ENCODE measurements at regions not wholly inside any gene's neighbourhood (a gene's known extent, or its start where the extent isn't known, plus 50 kb on each side); places are given as distances from the start of the nearest gene placed in this dataset.

DNA sequence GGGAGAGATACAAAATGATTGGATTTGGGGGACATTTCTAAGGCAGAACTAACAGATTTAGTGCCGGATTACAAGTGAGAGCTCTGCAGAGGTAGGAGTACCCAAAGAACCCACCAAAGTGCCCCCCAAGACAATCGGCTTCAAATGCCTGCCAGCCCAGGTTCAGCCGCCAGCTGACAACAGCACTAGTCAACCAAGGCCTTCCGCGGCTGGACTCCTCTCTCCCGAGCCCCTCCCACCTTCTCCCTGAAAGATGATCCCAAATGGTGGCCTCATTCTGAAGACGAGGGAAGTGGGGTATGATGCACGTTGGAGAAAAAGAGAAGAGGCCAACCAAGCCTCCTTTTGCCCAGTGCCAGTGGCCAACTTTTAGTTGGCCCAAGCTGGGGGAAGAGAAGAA, 210.4 kb upstream of the SLC30A5 start:
- H3K27ac ChIP-seq = no peak overlapping the region
- TF ChIP-seq, protein P1, sequence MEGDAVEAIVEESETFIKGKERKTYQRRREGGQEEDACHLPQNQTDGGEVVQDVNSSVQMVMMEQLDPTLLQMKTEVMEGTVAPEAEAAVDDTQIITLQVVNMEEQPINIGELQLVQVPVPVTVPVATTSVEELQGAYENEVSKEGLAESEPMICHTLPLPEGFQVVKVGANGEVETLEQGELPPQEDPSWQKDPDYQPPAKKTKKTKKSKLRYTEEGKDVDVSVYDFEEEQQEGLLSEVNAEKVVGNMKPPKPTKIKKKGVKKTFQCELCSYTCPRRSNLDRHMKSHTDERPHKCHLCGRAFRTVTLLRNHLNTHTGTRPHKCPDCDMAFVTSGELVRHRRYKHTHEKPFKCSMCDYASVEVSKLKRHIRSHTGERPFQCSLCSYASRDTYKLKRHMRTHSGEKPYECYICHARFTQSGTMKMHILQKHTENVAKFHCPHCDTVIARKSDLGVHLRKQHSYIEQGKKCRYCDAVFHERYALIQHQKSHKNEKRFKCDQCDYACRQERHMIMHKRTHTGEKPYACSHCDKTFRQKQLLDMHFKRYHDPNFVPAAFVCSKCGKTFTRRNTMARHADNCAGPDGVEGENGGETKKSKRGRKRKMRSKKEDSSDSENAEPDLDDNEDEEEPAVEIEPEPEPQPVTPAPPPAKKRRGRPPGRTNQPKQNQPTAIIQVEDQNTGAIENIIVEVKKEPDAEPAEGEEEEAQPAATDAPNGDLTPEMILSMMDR (IDR thresholded peaks at IDR 0.05) = no peak
- no peak for TF ChIP-seq ZFX (IDR thresholded peaks at IDR 0.05; ENCODE audit: borderline replicate concordance)

DNA sequence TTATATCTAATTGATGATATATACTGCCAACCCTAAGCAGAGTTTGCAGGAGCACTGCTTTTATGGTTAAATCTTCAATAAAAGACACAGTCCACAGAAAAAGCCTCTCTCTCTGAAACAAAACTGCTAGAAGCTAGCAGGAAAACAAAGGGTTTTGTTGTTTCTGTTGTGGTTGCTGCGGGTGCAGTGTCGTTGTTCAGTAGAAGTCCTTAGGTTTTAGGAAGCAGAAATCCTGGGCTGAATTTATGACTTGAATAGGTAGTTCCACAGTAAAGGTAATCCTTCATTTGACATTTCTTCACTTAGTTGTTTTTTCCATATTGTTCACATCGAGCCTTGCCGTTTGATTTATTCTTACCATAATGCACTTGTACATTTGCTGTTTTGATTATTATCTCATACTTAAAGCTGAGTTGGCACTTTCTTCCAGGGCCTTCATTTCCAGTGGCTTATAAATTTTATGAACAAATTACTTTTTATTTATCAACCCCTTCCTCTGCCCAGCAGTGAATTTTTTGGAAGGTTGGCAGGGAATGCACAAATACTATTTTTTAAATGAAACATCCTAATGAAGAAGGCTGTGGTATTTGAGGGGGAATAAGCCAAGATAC, 209.6 kb upstream of the SLC30A5 start:
- TF ChIP-seq, protein P1 (IDR thresholded peaks at IDR 0.05) = no peak
- TF ChIP-seq ZFX (IDR thresholded peaks at IDR 0.05; ENCODE audit: borderline replicate concordance) = no peak
- no peak overlapping the region for H3K27ac ChIP-seq

DNA sequence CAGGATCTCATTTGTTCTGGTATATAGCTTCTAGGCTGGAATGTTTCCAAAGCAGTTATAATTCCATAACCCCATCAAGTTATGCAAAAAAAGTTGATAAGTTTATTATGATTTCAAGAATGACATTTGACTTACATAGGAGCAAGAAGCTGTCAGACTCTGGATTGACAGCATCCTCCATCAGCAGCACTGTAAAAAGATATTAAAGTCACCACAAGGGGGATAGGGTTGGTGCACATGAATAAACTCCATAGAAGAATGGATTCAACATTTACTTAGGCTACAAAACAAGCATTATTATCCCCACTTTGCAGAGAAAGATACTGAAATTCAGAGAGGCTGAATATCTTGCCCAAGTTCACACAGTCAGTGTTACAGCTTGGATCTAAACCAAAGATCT, 208.9 kb upstream of the SLC30A5 start:
- H3K27ac ChIP-seq = no peak overlapping the region
- TF ChIP-seq ZFX (IDR thresholded peaks at IDR 0.05; ENCODE audit: borderline replicate concordance) = no peak
- TF ChIP-seq, protein P1 (IDR thresholded peaks at IDR 0.05) = peak; percentile 39

DNA sequence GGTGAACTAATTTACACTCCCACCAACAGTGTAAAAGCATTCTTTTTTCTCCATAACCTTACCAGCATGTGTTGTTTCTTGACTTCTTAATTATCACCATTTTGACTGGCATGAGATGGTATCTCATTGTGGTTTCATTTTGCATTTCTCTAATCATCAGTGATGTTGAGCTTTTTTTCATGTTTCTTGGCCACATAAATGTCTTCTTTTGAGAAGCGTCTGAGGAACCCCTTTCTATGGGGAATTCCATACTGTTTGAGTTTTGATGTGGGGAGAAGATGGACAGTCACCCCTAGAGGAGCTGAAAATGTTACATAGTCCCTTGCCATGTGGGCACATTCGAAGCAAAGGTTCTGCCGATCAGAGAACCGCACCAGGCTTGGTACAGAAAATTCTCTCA, 207.0 kb upstream of the SLC30A5 start:
- TF ChIP-seq, protein P1 (IDR thresholded peaks at IDR 0.05) = no peak
- no peak for TF ChIP-seq ZFX (IDR thresholded peaks at IDR 0.05; ENCODE audit: borderline replicate concordance)
- H3K27ac ChIP-seq = no peak overlapping the region

DNA sequence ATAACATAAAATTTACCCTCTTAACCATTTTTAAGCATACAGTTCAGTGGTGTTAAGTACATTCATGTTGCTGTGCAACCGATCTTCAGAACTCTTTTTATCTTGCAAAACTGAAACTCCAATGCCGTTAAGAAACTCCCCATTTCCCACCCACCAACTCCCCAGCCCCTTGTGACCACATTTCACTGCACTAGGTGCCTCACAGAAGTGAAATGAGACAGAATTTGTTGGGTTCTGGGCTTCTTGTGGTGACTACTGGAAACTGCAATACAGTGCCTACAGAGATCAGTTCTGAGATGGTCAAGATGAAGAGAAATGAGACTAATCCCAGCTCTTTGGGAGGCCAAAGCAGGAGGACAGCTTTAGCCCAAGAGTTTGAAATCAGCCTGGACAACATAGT, 202.1 kb upstream of the SLC30A5 start:
- no peak for TF ChIP-seq ZFX (IDR thresholded peaks at IDR 0.05; ENCODE audit: borderline replicate concordance)
- TF ChIP-seq, protein P1 (IDR thresholded peaks at IDR 0.05) = no peak
- no peak overlapping the region for H3K27ac ChIP-seq

DNA sequence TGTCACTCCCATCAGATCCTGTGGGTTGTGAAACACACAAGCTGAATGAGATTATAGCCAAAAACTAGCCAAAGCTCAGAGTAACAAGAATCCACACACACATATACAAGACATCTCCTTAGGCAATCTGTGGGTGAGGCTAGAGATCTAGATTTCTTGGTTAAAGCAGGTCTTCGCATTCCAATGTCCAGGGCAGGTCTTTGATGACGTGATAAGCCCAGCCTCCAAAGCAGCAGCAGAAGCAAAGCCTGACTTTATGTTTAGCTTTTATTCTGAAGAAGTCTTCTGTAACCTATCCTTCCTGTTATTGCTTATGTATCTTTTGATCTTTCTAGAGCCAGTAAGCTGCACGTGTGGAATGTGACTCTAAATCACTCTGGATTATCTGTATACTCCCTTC, 199.1 kb upstream of the SLC30A5 start:
- TF ChIP-seq ZFX (IDR thresholded peaks at IDR 0.05; ENCODE audit: borderline replicate concordance) = no peak
- TF ChIP-seq, protein P1 (IDR thresholded peaks at IDR 0.05) = no peak
- H3K27ac ChIP-seq = no peak overlapping the region

DNA sequence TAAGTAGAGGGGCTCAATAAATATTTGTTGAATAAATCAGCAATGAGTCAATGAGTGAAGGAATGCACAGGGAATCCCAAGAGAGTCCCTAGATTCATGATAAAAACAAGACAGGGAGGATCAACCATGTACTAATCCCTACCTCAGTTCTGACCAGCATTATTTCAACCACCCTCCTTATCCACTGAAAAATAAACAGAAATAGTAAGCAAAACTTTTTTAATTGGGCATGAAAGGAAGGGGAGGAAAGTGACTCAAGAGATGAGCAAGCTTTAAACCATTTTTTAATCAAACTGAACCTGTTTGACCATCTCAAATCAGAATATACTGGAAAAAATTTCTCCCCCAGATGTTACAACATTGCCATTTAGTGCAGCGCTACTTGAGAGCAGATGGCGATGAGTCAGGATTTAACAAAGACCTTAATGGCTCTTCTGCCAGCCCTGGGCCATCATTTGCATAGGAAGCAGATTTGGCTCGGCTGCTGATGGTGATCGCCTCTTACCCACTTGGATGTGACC, 194.8 kb upstream of the SLC30A5 start:
- TF ChIP-seq, protein P1 (IDR thresholded peaks at IDR 0.05) = no peak
- no peak for TF ChIP-seq ZFX (IDR thresholded peaks at IDR 0.05; ENCODE audit: borderline replicate concordance)
- H3K27ac ChIP-seq = no peak overlapping the region
